Neuron (in vitro differentiated cells): ENCODE measurements at regions not wholly inside any gene's neighbourhood (a gene's known extent, or its start where the extent isn't known, plus 50 kb on each side); places are given as distances from the start of the nearest gene placed in this dataset.
A peak's percentile ranks its signal among the peaks of the same experiment; 100 is the strongest.

ENCODE experiments used
- H2AFZ ChIP-seq: one replicate; pipeline ENCODE4 v1.6.1; 2013; ENCODE audit warnings: low read depth, mild to moderate bottlenecking, inconsistent platforms, low read length, moderate library complexity
- H3K27me3 ChIP-seq: one replicate; pipeline ENCODE4 v1.6.1; 2013; ENCODE audit warnings: low read length; ENCODE audit not compliant: insufficient read depth
- H3K36me3 ChIP-seq: one replicate; pipeline ENCODE4 v1.6.1; 2013; ENCODE audit warnings: low read length; ENCODE audit not compliant: insufficient read depth
- H3K4me1 ChIP-seq: one replicate; pipeline ENCODE4 v1.6.1; 2013; ENCODE audit warnings: low read length; ENCODE audit not compliant: insufficient read depth
- H3K4me3 ChIP-seq: 2 replicates; pipeline ENCODE4 v1.5.1; 2013; ENCODE audit warnings: mild to moderate bottlenecking, low read length, moderate library complexity
- H3K9me3 ChIP-seq: one replicate; pipeline ENCODE4 v1.6.1; 2013; ENCODE audit warnings: low read length

DNA sequence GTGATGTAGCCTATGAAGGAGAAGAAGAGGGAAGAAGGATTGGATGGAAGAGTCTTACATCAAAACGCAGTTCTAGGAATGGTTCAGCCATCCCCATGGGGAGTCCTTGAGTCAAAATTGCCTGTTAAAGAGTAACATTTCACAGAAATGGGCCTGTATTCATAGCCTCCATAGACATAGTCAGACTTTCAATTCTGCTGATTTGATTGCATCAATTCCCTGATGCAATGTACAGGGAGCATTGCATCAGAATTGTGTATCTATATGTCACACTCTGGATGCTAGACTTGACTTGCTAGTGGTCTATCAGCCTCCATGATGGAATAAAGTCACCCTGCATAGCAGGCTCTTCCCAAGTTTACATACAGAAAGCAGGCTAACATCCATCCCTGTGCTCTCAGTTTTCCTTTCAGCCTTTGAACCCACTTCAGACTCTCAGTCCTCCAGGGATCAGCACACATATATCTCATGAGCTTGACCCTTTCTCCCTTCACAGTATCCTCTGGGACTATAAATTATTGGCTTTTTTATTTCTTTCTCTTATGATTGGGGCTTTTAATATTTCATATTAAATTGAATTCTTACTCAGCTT lies 1111.7 kb upstream of the B3GALT2 start:
- Histone ChIP-seq H2AFZ (no peak overlapping the region), H3K4me3 (no peak overlapping the region), H3K4me1 (no peaks in the 10 kb centered on the region), H3K9me3 (peaks cover 2% of the 10 kb centered on the region), H3K36me3 (no peaks in the 10 kb centered on the region), H3K27me3 (no peaks in the 10 kb centered on the region)

DNA sequence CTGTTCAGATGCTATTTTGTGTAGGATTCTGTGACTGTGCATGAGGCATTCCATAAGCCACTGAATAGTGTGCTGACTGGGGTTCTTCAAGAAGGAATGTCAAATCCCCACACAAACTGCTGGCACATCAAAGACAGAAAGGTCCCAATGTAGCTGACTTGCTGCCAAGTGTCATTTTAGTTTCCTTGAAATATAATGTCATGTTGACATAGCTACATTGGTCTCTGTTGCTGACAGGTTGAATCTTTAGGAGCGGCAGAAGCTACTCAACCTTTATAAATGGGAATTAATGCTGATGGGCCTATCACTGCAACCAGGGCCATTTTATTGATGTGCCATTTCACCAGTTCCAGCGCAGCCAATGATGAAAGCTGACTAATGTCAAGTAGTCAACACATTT lies 1110.7 kb upstream of the B3GALT2 start:
- Histone ChIP-seq H3K9me3 (peaks cover 2% of the 10 kb centered on the region), H2AFZ (no peak overlapping the region), H3K27me3 (no peaks in the 10 kb centered on the region), H3K4me1 (no peaks in the 10 kb centered on the region), H3K4me3 (no peak overlapping the region), H3K36me3 (no peaks in the 10 kb centered on the region)

DNA sequence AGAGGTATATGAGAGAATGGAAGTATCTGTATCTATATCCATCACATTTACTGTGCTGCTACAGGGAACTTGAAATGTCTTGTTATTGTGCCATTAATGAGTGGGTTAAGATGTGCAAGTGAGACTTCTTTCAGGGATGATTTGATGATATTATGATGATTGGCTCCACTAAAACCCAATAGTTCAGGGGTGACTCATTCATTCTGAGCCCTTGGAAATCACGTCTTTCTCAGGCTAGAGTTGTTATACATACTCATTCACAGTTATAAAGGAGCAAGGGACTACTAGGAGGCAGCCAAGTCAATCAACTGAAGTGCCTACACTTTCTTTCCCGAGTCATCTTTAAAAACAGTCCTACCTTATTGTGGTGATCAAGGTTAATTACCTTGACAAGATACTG lies 1109.8 kb upstream of the B3GALT2 start:
- no peaks in the 10 kb centered on the region for H3K36me3 ChIP-seq
- peaks cover 2% of the 10 kb centered on the region for H3K9me3 ChIP-seq
- H2AFZ ChIP-seq = no peak overlapping the region
- no peaks in the 10 kb centered on the region for H3K4me1 ChIP-seq
- no peaks in the 10 kb centered on the region for H3K27me3 ChIP-seq
- H3K4me3 ChIP-seq = no peak overlapping the region

DNA sequence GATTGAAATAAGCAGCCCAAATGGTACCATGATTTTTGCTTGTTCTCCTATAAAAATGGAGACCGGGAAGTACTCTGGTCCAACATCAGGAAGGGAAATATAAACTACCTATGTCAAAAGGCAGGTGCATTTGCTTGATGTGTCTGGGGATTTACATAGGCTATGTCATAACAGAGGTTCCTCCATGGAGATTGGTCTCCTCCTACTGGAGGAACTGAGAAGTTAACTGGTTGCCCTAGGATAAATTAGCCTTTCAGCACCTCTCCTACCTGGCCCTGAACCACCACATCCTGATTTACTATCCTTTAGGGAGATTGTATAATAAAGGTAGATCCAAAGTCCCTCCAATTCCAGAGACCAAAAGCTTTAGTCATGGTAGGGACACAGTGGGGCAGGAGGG lies 1109.3 kb upstream of the B3GALT2 start:
- no peaks in the 10 kb centered on the region for H3K4me1 ChIP-seq

DNA sequence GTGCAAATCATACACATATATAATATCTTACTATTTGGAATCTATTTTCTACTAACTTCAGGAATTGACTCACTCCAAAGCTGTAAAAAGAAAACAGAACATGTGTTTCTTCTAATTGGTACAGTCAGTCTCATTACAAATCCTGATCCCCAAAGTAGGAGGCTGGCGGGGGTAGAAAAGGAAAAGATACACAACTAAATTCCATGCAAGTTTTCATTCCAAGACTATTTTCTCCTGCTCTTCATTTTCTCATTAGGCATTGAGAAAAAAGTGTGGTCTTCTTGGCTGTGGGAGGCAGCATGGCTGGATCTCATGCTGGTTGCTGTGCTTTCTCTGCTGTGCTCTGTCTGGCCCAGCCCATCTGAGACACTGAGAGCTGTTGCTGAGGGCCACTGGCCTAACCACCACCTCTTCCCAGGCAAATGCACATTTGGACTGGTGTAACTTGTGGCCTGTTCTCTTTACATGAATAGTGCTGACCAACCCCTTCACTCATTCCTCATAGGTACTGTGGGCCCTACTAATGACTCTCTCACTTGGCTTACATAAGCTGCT lies 1107.5 kb upstream of the B3GALT2 start:
- Histone ChIP-seq H3K9me3 (peaks cover 2% of the 10 kb centered on the region), H2AFZ (no peak overlapping the region), H3K27me3 (no peaks in the 10 kb centered on the region), H3K4me1 (no peaks in the 10 kb centered on the region), H3K36me3 (no peaks in the 10 kb centered on the region), H3K4me3 (no peak overlapping the region)

More for the DNA sequence above, 1109.3 kb upstream of the B3GALT2 start:
- H3K27me3 ChIP-seq = no peaks in the 10 kb centered on the region
- H3K9me3 ChIP-seq = peaks cover 2% of the 10 kb centered on the region
- no peaks in the 10 kb centered on the region for H3K36me3 ChIP-seq
- no peak overlapping the region for H2AFZ ChIP-seq
- no peak overlapping the region for H3K4me3 ChIP-seq

DNA sequence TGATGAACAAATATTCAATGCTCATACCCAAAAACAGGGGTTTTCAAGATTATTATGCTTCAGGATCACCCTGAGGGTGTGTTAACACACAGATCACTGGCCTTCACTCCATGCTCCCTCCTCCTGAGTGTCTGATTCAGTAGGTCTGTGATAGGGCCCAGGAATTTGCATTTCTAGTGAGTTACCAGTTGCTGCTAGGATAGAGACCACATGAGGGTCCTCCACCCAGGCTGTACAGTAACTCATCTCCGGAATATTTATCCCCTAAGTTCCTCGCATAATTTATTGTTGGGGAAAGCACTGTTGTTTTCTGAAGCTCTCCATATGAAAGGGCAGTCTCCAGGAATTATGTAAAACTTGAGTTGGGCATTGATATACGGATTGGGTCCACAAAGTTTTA lies 1106.6 kb upstream of the B3GALT2 start:
- no peaks in the 10 kb centered on the region for H3K27me3 ChIP-seq
- H2AFZ ChIP-seq = no peak overlapping the region
- H3K4me3 ChIP-seq = no peak overlapping the region
- H3K4me1 ChIP-seq = no peaks in the 10 kb centered on the region
- H3K36me3 ChIP-seq = no peaks in the 10 kb centered on the region
- H3K9me3 ChIP-seq = peaks cover 2% of the 10 kb centered on the region

DNA sequence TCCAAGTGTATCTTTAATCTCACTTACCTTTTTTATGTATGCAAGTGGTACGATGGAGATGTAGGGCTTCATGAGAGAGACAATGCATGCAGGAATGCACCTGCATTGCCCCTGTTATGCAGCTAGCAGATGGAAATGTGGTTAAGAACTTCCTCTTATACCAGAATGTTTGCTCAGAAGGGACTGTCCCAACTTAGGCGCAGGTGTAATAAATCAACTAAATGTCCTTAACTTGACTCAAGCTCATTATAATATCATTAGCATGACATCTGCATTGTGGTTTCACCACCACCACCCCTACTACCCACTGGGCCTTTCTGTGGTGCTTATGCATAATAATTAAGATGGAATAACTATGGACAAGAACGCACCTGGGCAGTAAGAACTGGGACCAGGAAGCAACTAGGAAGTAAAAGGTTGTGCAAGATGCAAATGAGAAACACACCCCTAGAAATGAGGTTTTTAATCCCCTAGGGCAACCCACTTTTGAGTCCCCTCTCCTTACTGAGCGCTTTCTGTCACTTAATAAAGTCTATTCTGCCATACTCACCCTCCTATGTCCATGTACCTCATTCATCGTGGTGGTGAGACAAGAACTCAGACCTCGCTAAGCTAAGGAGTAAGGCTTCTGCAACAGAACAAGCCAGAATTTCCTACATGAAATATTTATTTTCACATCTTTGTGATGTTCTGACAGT lies 1103.3 kb upstream of the B3GALT2 start:
- H3K4me1 ChIP-seq = no peaks in the 10 kb centered on the region
- H3K36me3 ChIP-seq = no peaks in the 10 kb centered on the region
- peaks cover 2% of the 10 kb centered on the region for H3K9me3 ChIP-seq
- H3K4me3 ChIP-seq = no peak overlapping the region
- no peak overlapping the region for H2AFZ ChIP-seq
- no peaks in the 10 kb centered on the region for H3K27me3 ChIP-seq

DNA sequence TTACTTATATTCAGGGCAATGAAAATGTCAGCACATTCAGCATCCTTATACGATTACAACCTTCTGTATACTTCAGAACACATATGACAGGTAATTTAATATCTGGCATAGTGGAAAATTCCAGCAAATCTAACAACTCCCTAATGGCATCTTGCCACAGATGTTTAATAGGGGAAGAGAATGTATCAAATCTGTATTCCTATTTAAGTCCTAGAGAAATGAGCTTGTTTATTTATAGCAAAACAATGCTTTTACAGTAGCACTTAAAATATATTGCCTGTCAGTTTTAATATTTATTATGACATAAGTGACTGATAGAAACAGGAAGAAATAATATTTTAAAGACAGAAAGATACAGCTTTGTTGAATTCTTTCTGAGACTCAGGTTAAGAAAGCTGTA lies 1101.8 kb upstream of the B3GALT2 start:
- no peaks in the 10 kb centered on the region for H3K9me3 ChIP-seq
- H3K27me3 ChIP-seq = no peaks in the 10 kb centered on the region
- H3K4me3 ChIP-seq = no peak overlapping the region
- H2AFZ ChIP-seq = no peak overlapping the region
- no peaks in the 10 kb centered on the region for H3K36me3 ChIP-seq
- no peaks in the 10 kb centered on the region for H3K4me1 ChIP-seq

DNA sequence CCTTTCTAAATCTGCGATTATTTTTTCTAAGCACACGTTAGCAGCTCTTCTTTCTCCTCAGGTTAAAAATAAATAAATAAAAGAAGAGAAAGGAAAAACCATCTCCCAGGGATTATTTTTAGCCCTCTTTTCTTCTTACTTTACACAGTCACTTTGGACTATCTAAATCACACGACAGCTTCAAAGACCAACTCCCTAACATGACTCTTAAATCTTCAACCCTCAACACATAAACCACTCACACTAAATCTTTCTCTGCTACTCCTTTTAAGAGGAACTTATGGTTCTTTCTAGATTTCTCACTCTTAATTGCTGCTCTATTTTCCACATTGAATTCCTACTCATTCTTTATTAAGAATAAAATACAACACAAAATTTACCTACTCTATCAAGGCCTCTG lies 1095.0 kb upstream of the B3GALT2 start:
- H2AFZ ChIP-seq = peak overlapping the region; percentile 54
- H3K27me3 ChIP-seq = no peaks in the 10 kb centered on the region
- H3K9me3 ChIP-seq = no peaks in the 10 kb centered on the region
- H3K4me1 ChIP-seq = no peaks in the 10 kb centered on the region
- no peaks in the 10 kb centered on the region for H3K36me3 ChIP-seq
- H3K4me3 ChIP-seq = no peak overlapping the region

DNA sequence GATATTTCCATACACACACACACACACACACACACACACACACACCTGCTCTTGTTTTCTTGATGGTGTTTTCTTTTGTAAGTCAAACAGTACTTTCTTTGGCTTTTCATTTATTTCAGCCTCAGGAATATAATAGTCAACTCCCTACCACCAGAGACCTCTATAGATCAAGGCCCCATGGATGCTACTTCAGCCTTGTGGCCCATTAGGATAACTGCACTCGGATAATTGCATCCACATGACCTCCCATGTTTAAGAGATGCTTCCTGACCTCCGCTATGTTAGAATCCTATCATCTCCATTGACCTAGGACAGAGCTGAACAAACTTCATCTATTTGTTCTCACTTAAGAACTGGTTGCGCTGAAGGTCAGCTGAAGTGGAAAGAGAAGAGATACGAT lies 1094.0 kb upstream of the B3GALT2 start:
- H3K4me1 ChIP-seq = no peaks in the 10 kb centered on the region
- H3K27me3 ChIP-seq = no peaks in the 10 kb centered on the region
- no peaks in the 10 kb centered on the region for H3K9me3 ChIP-seq
- no peaks in the 10 kb centered on the region for H3K36me3 ChIP-seq
- no peak overlapping the region for H2AFZ ChIP-seq
- H3K4me3 ChIP-seq = no peak overlapping the region

DNA sequence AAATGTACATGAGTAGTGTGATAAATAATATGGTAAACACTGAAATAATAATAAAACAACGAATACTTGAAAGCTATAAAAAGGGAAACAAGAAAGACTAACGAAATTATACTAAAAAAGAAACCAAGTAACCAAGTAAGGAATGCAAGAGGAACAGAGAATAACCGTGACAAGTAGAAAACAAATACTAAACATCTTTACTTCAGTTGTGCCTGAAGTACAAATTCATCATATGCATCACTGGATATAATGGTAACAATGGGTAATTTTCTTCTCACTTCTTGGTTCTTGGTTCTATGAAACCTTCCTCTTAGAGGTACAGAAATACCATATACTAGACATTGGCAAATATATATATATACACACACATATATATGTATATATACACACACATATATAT lies 1093.6 kb upstream of the B3GALT2 start:
- H3K36me3 ChIP-seq = no peaks in the 10 kb centered on the region
- H3K27me3 ChIP-seq = no peaks in the 10 kb centered on the region
- no peak overlapping the region for H3K4me3 ChIP-seq
- no peaks in the 10 kb centered on the region for H3K9me3 ChIP-seq
- H2AFZ ChIP-seq = no peak overlapping the region
- no peaks in the 10 kb centered on the region for H3K4me1 ChIP-seq

DNA sequence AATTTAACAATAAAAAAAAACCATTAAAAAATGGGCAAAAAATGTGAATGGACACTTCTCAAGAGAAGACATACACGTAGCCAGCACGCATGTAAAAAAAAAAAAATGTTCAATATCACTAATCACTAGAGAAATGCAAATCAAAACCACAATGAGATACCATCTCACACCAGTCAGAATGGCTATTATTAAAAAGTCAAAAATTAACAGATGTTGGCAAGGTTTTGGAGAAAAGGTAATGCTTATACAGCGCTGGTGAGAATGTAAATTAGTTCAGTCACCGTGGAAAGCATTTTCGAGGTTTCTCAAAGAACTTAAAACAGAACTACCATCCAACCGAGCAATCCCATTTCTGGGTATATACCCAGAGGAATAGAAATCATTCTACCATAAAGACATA lies 1091.5 kb upstream of the B3GALT2 start:
- Histone ChIP-seq H3K27me3 (no peaks in the 10 kb centered on the region), H3K9me3 (no peaks in the 10 kb centered on the region), H3K4me3 (no peak overlapping the region), H2AFZ (no peak overlapping the region), H3K4me1 (no peaks in the 10 kb centered on the region), H3K36me3 (no peaks in the 10 kb centered on the region)

DNA sequence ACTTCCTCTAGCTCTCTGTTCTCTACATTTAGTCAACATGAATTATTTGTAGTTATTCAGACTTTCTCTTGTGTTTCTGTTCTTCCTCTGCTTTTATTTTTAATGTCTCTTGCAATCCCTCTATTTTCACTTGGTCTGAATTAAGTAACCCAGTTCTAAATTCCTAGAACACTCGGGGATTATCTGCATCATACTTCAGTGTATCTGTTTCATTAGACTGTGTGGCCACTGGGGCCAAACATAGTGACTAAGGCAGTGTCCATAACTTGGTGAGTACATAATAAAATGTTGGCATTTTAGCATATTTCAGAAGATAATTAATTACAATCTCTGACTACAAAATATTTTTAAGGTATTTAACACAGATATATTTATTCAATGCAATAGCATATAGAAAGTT lies 1087.2 kb upstream of the B3GALT2 start:
- Histone ChIP-seq H2AFZ (no peak overlapping the region), H3K36me3 (no peaks in the 10 kb centered on the region), H3K4me3 (no peak overlapping the region), H3K9me3 (no peaks in the 10 kb centered on the region), H3K4me1 (no peaks in the 10 kb centered on the region), H3K27me3 (no peaks in the 10 kb centered on the region)

DNA sequence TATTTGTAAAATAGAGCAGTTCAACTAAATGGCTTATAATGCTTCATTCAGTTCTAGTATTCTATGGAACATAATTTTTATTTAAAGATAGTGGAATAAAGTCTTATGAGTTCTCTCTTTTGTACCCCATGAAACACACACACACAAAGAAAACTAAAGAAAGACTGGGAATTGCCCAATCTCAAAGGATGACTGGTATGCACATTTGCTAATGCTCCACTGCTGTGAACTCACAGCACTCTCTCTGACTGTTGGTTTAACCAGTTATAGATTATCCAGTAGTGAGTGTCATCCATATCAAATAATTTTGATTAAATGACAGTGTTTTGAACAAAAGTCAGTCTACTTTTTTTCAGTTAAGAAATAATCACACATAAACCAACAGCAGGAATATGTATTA lies 1082.4 kb upstream of the B3GALT2 start:
- Histone ChIP-seq H3K9me3 (peaks cover 6% of the 10 kb centered on the region), H3K4me3 (no peak overlapping the region), H2AFZ (no peak overlapping the region), H3K4me1 (no peaks in the 10 kb centered on the region), H3K36me3 (no peaks in the 10 kb centered on the region), H3K27me3 (no peaks in the 10 kb centered on the region)
